Lung (tissue), 11 donors: ENCODE measurements at regions not wholly inside any gene's neighbourhood (a gene's known extent, or its start where the extent isn't known, plus 50 kb on each side); places are given as distances from the start of the nearest gene placed in this dataset.
A peak's percentile ranks its signal among the peaks of the same experiment; 100 is the strongest.

Experiments
- ATAC-seq: fragments of 200-7000 bp; cut with Tn5 transposase; one replicate; pipeline ENCODE4 v1.9.1; 2020; ENCODE audit warnings: moderate number of reproducible peaks; ENCODE audit not compliant: insufficient read depth, low FRiP score
- DNase-seq, 3 donors: peaks; one replicate each; pipeline ENCODE4 v3.0.0-alpha.2; 2013 to 2017
- H3K27ac ChIP-seq, 2 donors: one replicate each; pipeline ENCODE4 v1.5.1; 2013; ENCODE audit warnings: mild to moderate bottlenecking in 2 of 2, moderate library complexity in 2 of 2, control low read depth in 1 of 2, inconsistent platforms in 1 of 2, low read depth in 1 of 2, low read length in 1 of 2
- H3K27me3 ChIP-seq, 3 donors: one replicate each; pipeline ENCODE4 v1.5.1; 2013; ENCODE audit warnings: low read length in 2 of 3; ENCODE audit not compliant: control insufficient read depth in 3 of 3, insufficient read depth in 3 of 3
- H3K36me3 ChIP-seq, 4 donors: one replicate each; pipeline ENCODE4 v1.5.1; 2013; ENCODE audit warnings: low read length in 4 of 4, mild to moderate bottlenecking in 1 of 4, moderate library complexity in 1 of 4; ENCODE audit not compliant: control insufficient read depth in 4 of 4, insufficient read depth in 4 of 4
- H3K4me1 ChIP-seq, 5 donors: one replicate each; pipeline ENCODE4 v1.5.1; 2013; ENCODE audit warnings: low read length in 5 of 5, mild to moderate bottlenecking in 2 of 5, moderate library complexity in 1 of 5; ENCODE audit not compliant: control insufficient read depth in 5 of 5, insufficient read depth in 5 of 5
- H3K4me3 ChIP-seq: one replicate; pipeline ENCODE4 v1.5.1; 2013; ENCODE audit warnings: mild to moderate bottlenecking, control low read depth, moderate library complexity
- H3K9ac ChIP-seq, 2 donors: one replicate each; pipeline ENCODE4 v1.5.1; 2013; ENCODE audit warnings: low read length in 2 of 2, control low read depth in 1 of 2; ENCODE audit not compliant: insufficient read depth in 1 of 2
- H3K9me3 ChIP-seq, 4 donors: one replicate each; pipeline ENCODE4 v1.5.1; 2013; ENCODE audit warnings: low read length in 3 of 4, mild to moderate bottlenecking in 1 of 4, moderate library complexity in 1 of 4; ENCODE audit not compliant: control insufficient read depth in 4 of 4, insufficient read depth in 3 of 4
- WGBS, 2 donors: extraction: QIAGEN DNeasy Blood & Tissue Kit; methylation state at CpG; one replicate each; pipeline ENCODE4 v1.1.7; 2013; 5-methylcytosine and 5-hydroxymethylcytosine counted together
- TF ChIP-seq, protein P1 (sequence below): IDR thresholded peaks from 2 replicates; pipeline ENCODE4 v1.5.1; 2012; ENCODE audit warnings: mild to moderate bottlenecking; ENCODE audit errors: control extremely low read depth, extremely low read depth
- donor health status: control.
- donor health status: control.
- donor health status: Bipolar disorder and iron deficiency.
- donor health status: healthy.
- donor health status: DM: yes; HTN: yes; CAD: no.

DNA sequence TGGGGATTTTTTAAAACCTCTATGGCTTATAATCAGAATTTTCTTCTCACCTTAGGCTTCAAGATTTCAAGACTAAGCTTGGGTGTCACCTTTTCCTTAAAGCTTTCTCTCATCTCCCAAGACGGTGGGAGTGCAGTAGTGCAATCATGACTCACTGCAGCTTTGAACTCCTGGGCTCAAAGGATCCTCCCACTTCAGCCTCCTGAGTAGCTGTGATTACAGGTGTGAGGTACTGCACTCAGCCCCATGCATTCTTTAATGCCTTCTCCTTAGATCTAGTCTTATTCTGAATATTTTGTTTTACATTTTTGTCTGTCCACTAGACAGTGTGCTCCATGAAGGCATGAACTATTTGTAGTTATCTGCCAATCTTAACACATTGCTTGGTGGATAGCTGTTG, 55.7 kb upstream of the FAT3 start:
- no peak overlapping the region for H3K4me3 ChIP-seq
- WGBS, 2 donors = 83 to 100% methylated on average over 1 of the region's 1 CpG
- no peak for ATAC-seq

DNA sequence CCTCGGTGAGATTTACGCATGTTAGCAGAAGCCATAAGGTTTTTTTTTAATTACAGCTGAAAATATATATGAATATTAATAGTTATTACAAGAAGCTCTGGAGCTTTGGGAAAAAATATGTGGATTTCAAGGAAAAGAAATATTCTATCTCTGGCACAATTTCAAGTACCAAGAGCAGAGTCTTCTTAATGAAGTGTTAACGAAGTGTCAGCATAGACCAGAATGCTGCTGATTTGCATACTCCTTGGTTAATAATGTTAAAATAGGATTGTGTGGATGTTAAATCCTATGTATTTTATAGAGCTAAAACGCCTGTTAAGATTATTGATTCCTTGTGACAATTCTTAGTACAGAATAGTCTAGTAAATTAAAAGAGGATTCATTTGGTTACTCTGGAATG, 57.0 kb upstream of the FAT3 start:
- Histone ChIP-seq H3K27ac (no peak overlapping the region), H3K4me3 (no peak overlapping the region), H3K9me3 (no peaks in the 10 kb centered on the region), H3K9ac (no peak overlapping the region), H3K27me3 (no peaks in the 10 kb centered on the region), H3K4me1 (peaks cover 0 to 28% (median 4%) of the 10 kb centered on the region in 5 donors), H3K36me3 (no peaks in the 10 kb centered on the region)
- TF ChIP-seq, protein P1, sequence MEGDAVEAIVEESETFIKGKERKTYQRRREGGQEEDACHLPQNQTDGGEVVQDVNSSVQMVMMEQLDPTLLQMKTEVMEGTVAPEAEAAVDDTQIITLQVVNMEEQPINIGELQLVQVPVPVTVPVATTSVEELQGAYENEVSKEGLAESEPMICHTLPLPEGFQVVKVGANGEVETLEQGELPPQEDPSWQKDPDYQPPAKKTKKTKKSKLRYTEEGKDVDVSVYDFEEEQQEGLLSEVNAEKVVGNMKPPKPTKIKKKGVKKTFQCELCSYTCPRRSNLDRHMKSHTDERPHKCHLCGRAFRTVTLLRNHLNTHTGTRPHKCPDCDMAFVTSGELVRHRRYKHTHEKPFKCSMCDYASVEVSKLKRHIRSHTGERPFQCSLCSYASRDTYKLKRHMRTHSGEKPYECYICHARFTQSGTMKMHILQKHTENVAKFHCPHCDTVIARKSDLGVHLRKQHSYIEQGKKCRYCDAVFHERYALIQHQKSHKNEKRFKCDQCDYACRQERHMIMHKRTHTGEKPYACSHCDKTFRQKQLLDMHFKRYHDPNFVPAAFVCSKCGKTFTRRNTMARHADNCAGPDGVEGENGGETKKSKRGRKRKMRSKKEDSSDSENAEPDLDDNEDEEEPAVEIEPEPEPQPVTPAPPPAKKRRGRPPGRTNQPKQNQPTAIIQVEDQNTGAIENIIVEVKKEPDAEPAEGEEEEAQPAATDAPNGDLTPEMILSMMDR = no peak
- DNase-seq (peak in 2 of 3 donors; percentile 72 to 78), ATAC-seq (no peak)
- 81 to 83% methylated on average over 4 of the region's 4 CpGs for WGBS, 2 donors

More for the DNA sequence above, 55.7 kb upstream of the FAT3 start:
- Histone ChIP-seq H3K9ac (no peak overlapping the region), H3K27me3 (no peaks in the 10 kb centered on the region), H3K9me3 (no peaks in the 10 kb centered on the region), H3K27ac (no peak overlapping the region), H3K36me3 (no peaks in the 10 kb centered on the region), H3K4me1 (peaks cover 0 to 18% (median 2%) of the 10 kb centered on the region in 5 donors)
- TF ChIP-seq, protein P1 = no peak
- DNase-seq = no peak

DNA sequence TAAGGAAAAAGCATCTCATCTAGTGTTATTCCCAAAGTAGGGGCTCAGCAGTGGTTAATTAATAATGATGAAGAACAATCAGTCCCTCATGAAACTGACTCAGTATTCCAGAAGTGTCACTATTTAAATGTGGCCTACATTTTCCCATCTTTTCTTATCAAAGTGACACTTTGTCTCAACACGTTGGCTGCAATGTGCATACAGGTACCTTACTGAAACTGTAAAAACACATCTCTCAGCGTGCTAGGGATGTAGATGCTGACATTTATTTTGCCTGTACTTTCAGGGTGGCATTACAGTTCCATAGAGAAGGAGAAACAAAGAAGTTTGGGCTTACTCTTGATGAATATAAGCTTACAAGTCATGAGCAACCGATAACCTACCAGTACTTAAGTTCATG, 58.3 kb upstream of the FAT3 start:
- DNase-seq = no peak
- Histone ChIP-seq H3K4me1 (peaks cover 0 to 38% (median 4%) of the 10 kb centered on the region in 5 donors), H3K9ac (no peak overlapping the region), H3K36me3 (no peaks in the 10 kb centered on the region), H3K9me3 (no peaks in the 10 kb centered on the region), H3K27me3 (no peaks in the 10 kb centered on the region), H3K4me3 (no peak overlapping the region), H3K27ac (no peak overlapping the region)
- WGBS, 2 donors = 78 to 82% methylated on average over 3 of the region's 3 CpGs
- ATAC-seq = no peak
- TF ChIP-seq, protein P1 = no peak

DNA sequence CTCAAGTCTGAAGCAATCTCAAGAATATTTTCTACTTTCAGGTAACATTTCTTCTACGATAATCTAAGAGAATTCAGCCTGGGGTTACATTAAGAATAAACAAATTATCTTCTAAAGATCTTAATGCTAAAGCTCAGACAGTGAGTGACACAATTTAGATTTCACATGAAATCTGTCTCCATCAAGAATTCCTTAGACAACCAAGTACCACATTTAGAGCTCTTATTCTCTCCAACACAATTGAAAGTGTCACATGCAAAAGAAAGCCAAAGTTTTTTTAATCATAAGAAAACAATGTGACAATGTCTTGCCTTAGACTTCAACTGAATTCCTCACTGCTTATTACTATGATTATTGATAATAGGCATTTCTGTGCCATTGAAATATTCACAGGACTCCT, 60.7 kb upstream of the FAT3 start:
- WGBS, 2 donors = 84 to 85% methylated on average over 1 of the region's 1 CpG
- ATAC-seq = no peak
- no peak overlapping the region for H3K27ac ChIP-seq
- no peaks in the 10 kb centered on the region for H3K36me3 ChIP-seq
- H3K4me3 ChIP-seq = no peak overlapping the region
- peaks cover 0 to 38% (median 4%) of the 10 kb centered on the region in 5 donors for H3K4me1 ChIP-seq
- TF ChIP-seq, protein P1 = no peak
- no peak overlapping the region for H3K9ac ChIP-seq
- DNase-seq = no peak
- no peaks in the 10 kb centered on the region for H3K27me3 ChIP-seq
- H3K9me3 ChIP-seq = no peaks in the 10 kb centered on the region
